CD4-positive, alpha-beta T cell (primary cell): ENCODE measurements at regions not wholly inside any gene's neighbourhood (a gene's known extent, or its start where the extent isn't known, plus 50 kb on each side); places are given as distances from the start of the nearest gene placed in this dataset.

Experiments
- ATAC-seq: fragments of 200-7000 bp; cut with Tn5 transposase; one replicate; pipeline ENCODE4 v1.10.0; 2022; ENCODE audit warnings: mild to moderate bottlenecking; ENCODE audit not compliant: poor library complexity
- CTCF ChIA-PET: fragments of 350-600 bp; sonication (Branson Sonifier 250); formaldehyde crosslinking; loops from one replicate; lab custom pipeline; 2021; ENCODE audit warnings: antibody characterized with exemption, inconsistent platforms; lab: Charles Lee
- POLR2A ChIA-PET: fragments of 350-600 bp; sonication (Branson Sonifier 250); formaldehyde crosslinking; loops from one replicate; lab custom pipeline; 2021; ENCODE audit warnings: antibody characterized with exemption, inconsistent platforms; lab: Charles Lee
- DNase-seq, 14 experiments: peaks; one replicate each; pipeline ENCODE4 v3.0.0-alpha.2; 2013 to 2020; ENCODE audit warnings: mixed read lengths in 2 of 14
- H3K27ac ChIP-seq, 2 donors: one replicate each; pipeline versions ENCODE4 v1.5.1 to v1.7.0; 2013; ENCODE audit warnings: low read length in 2 of 2, low read depth in 1 of 2, mild to moderate bottlenecking in 1 of 2
- H3K27me3 ChIP-seq, 2 experiments: 1 replicate in 1 of 2; 2 replicates in 1 of 2; pipeline versions ENCODE4 v1.6.1 to v1.7.0; 2013; ENCODE audit warnings: low read length in 2 of 2, control low read depth in 1 of 2, mild to moderate bottlenecking in 1 of 2, moderate library complexity in 1 of 2; ENCODE audit not compliant: insufficient read depth in 2 of 2, control insufficient read depth in 1 of 2
- H3K36me3 ChIP-seq: one replicate; pipeline ENCODE4 v1.6.1; 2013; ENCODE audit warnings: low read length, control low read depth; ENCODE audit not compliant: insufficient read depth
- H3K4me1 ChIP-seq: one replicate; pipeline ENCODE4 v1.6.1; 2013; ENCODE audit warnings: low read length, control low read depth; ENCODE audit not compliant: insufficient read depth
- H3K4me3 ChIP-seq: one replicate; pipeline ENCODE4 v1.5.1; 2013; ENCODE audit warnings: mild to moderate bottlenecking, low read length, moderate library complexity
- H3K9me3 ChIP-seq, 2 experiments: 1 replicate in 1 of 2; 2 replicates in 1 of 2; pipeline versions ENCODE4 v1.6.1 to v1.7.0; 2013; ENCODE audit warnings: low read length in 2 of 2, mild to moderate bottlenecking in 2 of 2, control low read depth in 1 of 2, moderate library complexity in 1 of 2; ENCODE audit not compliant: control insufficient read depth in 1 of 2, insufficient read depth in 1 of 2
- H3K27ac Mint-ChIP-seq: one replicate; pipeline ENCODE4 v1.8.0; 2020; ENCODE audit warnings: mixed read lengths
- H3K27me3 Mint-ChIP-seq: one replicate; pipeline ENCODE4 v1.8.0; 2021; ENCODE audit warnings: mixed read lengths
- H3K36me3 Mint-ChIP-seq: one replicate; pipeline ENCODE4 v1.8.0; 2021; ENCODE audit warnings: low read depth, mixed read lengths
- H3K4me1 Mint-ChIP-seq: one replicate; pipeline ENCODE4 v1.8.0; 2021; ENCODE audit warnings: low read depth, mixed read lengths
- H3K4me3 Mint-ChIP-seq: one replicate; pipeline ENCODE4 v1.8.0; 2020; ENCODE audit warnings: mild to moderate bottlenecking, mixed read lengths
- H3K9me3 Mint-ChIP-seq: one replicate; pipeline ENCODE4 v1.8.0; 2020; ENCODE audit warnings: mixed read lengths
- intact Hi-C, 2 experiments: fragments of 100-400 bp; cut with DNase I in 1 of 2; cut with micrococcal nuclease in 1 of 2; formaldehyde crosslinking; loops; one replicate each; pipeline versions ENCODE4 v1.15.1 to v1.9.0; 2023 to 2025; cut with DNase I, micrococcal nuclease
- TF ChIP-seq, protein P1 (sequence below): fragments of 200-600 bp; IDR thresholded peaks from one replicate; pipeline ENCODE4 v1.8.0; 2022; ENCODE audit warnings: antibody characterized with exemption, mild to moderate bottlenecking

DNA sequence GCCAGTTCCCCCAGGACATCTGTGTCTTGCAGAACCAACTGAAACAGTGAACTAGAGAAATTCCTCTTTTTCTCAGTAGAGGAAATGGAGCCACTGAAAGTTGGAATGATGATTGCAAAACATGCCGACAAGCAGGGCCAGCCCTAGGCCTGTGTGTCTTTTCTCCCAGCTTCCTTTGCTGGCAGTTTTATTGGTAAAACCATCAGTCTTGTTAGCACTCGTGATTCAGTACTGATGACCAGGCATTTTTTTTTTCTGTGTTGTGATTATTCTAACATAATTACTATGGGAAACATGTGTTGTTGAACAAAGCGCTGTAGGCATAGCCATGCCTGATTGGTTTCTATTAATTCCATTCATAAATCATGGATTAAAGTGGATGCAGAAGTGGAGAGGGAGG lies 620.7 kb downstream of the AACS start:
- H3K27me3 ChIP-seq = no peaks in the 10 kb centered on the region
- no peak overlapping the region for H3K4me3 ChIP-seq
- H3K27ac ChIP-seq = no peak overlapping the region
- no peaks in the 10 kb centered on the region for H3K36me3 Mint-ChIP-seq
- H3K9me3 ChIP-seq = peaks cover 0 to 27% of the 10 kb centered on the region in 2 experiments
- H3K4me3 Mint-ChIP-seq = no peak overlapping the region
- ATAC-seq = no peak
- intact Hi-C loops = no loop called here
- H3K4me1 ChIP-seq = no peaks in the 10 kb centered on the region
- ChIA-PET POLR2A (no interaction called here), CTCF (no interaction called here)
- no peaks in the 10 kb centered on the region for H3K4me1 Mint-ChIP-seq
- H3K27me3 Mint-ChIP-seq = peaks cover 11% of the 10 kb centered on the region
- H3K27ac Mint-ChIP-seq = no peak overlapping the region
- TF ChIP-seq, protein P1, sequence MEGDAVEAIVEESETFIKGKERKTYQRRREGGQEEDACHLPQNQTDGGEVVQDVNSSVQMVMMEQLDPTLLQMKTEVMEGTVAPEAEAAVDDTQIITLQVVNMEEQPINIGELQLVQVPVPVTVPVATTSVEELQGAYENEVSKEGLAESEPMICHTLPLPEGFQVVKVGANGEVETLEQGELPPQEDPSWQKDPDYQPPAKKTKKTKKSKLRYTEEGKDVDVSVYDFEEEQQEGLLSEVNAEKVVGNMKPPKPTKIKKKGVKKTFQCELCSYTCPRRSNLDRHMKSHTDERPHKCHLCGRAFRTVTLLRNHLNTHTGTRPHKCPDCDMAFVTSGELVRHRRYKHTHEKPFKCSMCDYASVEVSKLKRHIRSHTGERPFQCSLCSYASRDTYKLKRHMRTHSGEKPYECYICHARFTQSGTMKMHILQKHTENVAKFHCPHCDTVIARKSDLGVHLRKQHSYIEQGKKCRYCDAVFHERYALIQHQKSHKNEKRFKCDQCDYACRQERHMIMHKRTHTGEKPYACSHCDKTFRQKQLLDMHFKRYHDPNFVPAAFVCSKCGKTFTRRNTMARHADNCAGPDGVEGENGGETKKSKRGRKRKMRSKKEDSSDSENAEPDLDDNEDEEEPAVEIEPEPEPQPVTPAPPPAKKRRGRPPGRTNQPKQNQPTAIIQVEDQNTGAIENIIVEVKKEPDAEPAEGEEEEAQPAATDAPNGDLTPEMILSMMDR = no peak
- DNase-seq = no peak
- no peaks in the 10 kb centered on the region for H3K9me3 Mint-ChIP-seq
- H3K36me3 ChIP-seq = no peaks in the 10 kb centered on the region

DNA sequence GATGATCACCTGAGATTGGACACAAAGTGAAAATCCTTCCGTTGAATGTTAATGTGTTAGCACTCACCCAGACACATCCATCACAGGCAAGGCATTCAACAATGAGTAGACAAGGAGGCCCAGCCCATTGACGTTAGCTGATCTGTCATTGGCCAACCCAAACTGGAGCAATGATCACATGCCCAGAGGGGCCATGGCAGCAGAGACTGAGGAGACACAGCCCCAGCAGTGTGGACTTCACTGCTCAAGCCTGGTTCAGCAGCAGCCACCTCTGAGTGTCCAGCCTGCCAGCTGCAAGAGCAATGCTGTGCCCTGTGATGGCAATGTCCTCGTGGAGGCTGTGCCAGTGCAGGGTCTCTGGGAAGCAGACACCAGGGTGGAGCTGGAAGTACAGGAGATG lies 622.2 kb downstream of the AACS start:
- Histone ChIP-seq H3K4me1 (no peaks in the 10 kb centered on the region), H3K4me3 (no peak overlapping the region), H3K27me3 (no peaks in the 10 kb centered on the region), H3K36me3 (no peaks in the 10 kb centered on the region), H3K27ac (no peak overlapping the region), H3K9me3 (peaks cover 0 to 27% of the 10 kb centered on the region in 2 experiments)
- H3K9me3 Mint-ChIP-seq = no peaks in the 10 kb centered on the region
- DNase-seq (no peak), ATAC-seq (no peak)
- peaks cover 11% of the 10 kb centered on the region for H3K27me3 Mint-ChIP-seq
- no peak overlapping the region for H3K4me3 Mint-ChIP-seq
- no peak overlapping the region for H3K27ac Mint-ChIP-seq
- CTCF ChIA-PET = no interaction called here
- intact Hi-C loops = no loop called here
- POLR2A ChIA-PET = no interaction called here
- H3K36me3 Mint-ChIP-seq = no peaks in the 10 kb centered on the region
- TF ChIP-seq, protein P1 = no peak
- no peaks in the 10 kb centered on the region for H3K4me1 Mint-ChIP-seq

- H3K27ac Mint-ChIP-seq = no peak overlapping the region
- intact Hi-C loops = no loop called here
- TF ChIP-seq, protein P1 = no peak
These were observed 622.6 kb downstream of the AACS start for GRCh38 chr12:125687820-125688219.

More at GRCh38 chr12:125687820-125688219, 622.6 kb downstream of the AACS start:
- no peak for ATAC-seq
- H3K27me3 Mint-ChIP-seq = peaks cover 11% of the 10 kb centered on the region
- Histone ChIP-seq H3K27me3 (no peaks in the 10 kb centered on the region), H3K36me3 (no peaks in the 10 kb centered on the region), H3K27ac (no peak overlapping the region), H3K4me3 (no peak overlapping the region), H3K4me1 (no peaks in the 10 kb centered on the region), H3K9me3 (peaks cover 0 to 27% of the 10 kb centered on the region in 2 experiments)
- POLR2A ChIA-PET = no interaction called here
- H3K4me1 Mint-ChIP-seq = no peaks in the 10 kb centered on the region
- no peaks in the 10 kb centered on the region for H3K9me3 Mint-ChIP-seq
- CTCF ChIA-PET = no interaction called here
- no peaks in the 10 kb centered on the region for H3K36me3 Mint-ChIP-seq
- no peak for DNase-seq
- H3K4me3 Mint-ChIP-seq = no peak overlapping the region
